ENCODE measurements at regions not wholly inside any gene's neighbourhood (a gene's known extent, or its start where the extent isn't known, plus 50 kb on each side); places are given as distances from the start of the nearest gene placed in this dataset.

- no peak for TF ChIP-seq CTCF (IDR thresholded peaks at IDR 0.05; ENCODE audit: borderline replicate concordance, extremely low read depth, low read length, poor library complexity, severe bottlenecking)
- TF ChIP-seq EZH2 (IDR thresholded peaks at IDR 0.05; ENCODE audit: borderline replicate concordance, low read depth, low read length, severe bottlenecking) = no peak
These were observed 328.9 kb upstream of the USP25 start for GRCh38 chr21:15400905-15401304.

Data from DND-41 (cell line).